IPS-18a (cell line): ENCODE measurements at regions not wholly inside any gene's neighbourhood (a gene's known extent, or its start where the extent isn't known, plus 50 kb on each side); places are given as distances from the start of the nearest gene placed in this dataset.

ENCODE experiments used
- H3K27ac ChIP-seq: one replicate; pipeline ENCODE4 v1.5.1; 2013; ENCODE audit warnings: low read length
- H3K27me3 ChIP-seq: one replicate; pipeline ENCODE4 v1.6.1; 2013; ENCODE audit warnings: mild to moderate bottlenecking, low read length; ENCODE audit not compliant: control insufficient read depth, insufficient read depth
- H3K36me3 ChIP-seq: one replicate; pipeline ENCODE4 v1.6.1; 2013; ENCODE audit warnings: low read depth, low read length; ENCODE audit not compliant: control insufficient read depth
- H3K4me1 ChIP-seq: one replicate; pipeline ENCODE4 v1.6.1; 2013; ENCODE audit warnings: low read depth, low read length; ENCODE audit not compliant: control insufficient read depth
- H3K4me3 ChIP-seq: one replicate; pipeline ENCODE4 v1.5.1; 2013; ENCODE audit warnings: low read length
- H3K9ac ChIP-seq: one replicate; pipeline ENCODE4 v1.6.1; 2013; ENCODE audit warnings: mild to moderate bottlenecking, low read length, moderate library complexity
- H3K9me3 ChIP-seq: one replicate; pipeline ENCODE4 v1.6.1; 2013; ENCODE audit warnings: low read depth, low read length; ENCODE audit not compliant: control insufficient read depth

DNA sequence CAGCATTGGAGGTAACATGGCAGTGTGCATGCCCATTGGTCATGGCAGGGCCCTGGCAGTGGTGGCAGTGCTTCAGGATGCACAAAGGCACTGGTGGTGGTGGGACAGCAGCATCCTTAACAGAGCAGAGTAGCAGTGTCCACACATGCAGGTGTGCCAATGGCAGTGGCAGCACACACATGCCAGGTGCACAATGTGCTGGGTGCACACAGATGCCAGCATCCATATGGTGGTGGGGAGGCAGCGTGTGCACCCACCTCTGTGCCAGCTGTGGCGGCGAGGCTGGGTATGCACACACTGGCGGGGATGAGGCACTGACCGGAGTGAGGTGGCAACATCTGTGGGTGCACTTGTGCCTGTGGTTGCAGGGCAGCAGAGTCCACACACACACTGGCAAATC lies 150.6 kb downstream of the SI start:
- Histone ChIP-seq H3K27me3 (no peaks in the 10 kb centered on the region), H3K36me3 (no peaks in the 10 kb centered on the region), H3K9me3 (no peaks in the 10 kb centered on the region), H3K4me3 (no peak overlapping the region), H3K27ac (no peak overlapping the region), H3K9ac (no peak overlapping the region), H3K4me1 (no peaks in the 10 kb centered on the region)

DNA sequence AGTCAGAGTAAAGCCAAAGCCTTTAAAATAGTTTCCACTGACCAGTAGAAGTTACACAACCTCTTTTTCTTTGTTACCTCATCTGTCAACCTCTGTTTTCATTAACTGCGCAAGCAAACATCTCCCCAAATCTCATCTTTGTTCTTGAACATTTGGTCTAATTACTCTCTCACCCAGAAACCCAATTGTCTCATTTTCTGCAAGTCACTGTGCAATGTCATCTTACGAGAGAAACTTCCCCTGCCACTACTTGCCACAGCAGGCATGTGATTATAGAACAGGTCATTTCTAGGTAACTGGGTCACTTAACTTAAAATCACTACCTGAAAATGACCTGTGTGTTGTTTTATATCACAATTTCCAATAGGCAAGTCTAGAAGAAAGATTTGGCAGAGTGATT lies 159.4 kb downstream of the SI start:
- Histone ChIP-seq H3K36me3 (no peaks in the 10 kb centered on the region), H3K4me1 (no peaks in the 10 kb centered on the region), H3K9ac (no peak overlapping the region), H3K27ac (no peak overlapping the region), H3K9me3 (no peaks in the 10 kb centered on the region), H3K4me3 (no peak overlapping the region), H3K27me3 (no peaks in the 10 kb centered on the region)

DNA sequence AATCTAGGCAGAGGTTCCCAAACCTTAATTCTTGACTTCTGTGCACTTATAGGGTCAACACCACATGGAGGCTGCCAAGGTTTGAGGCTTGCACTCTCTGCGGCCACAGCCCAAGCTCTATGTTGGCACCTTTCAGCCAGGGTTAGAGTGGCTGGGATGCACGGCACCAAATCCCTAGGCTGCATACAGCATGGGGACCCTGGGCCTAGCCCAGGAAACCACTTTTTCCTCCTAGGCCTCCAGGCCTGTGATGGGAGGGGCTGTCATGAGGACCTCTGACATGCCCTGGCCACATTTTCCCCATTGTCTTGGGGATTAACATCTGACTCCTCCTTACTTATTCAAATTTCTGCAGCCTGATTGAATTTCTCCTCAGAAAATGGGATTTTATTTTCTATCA lies 165.4 kb downstream of the SI start:
- H3K9me3 ChIP-seq = peaks cover 6% of the 10 kb centered on the region
- H3K36me3 ChIP-seq = no peaks in the 10 kb centered on the region
- no peak overlapping the region for H3K4me3 ChIP-seq
- no peak overlapping the region for H3K9ac ChIP-seq
- H3K4me1 ChIP-seq = no peaks in the 10 kb centered on the region
- H3K27me3 ChIP-seq = no peaks in the 10 kb centered on the region
- H3K27ac ChIP-seq = no peak overlapping the region

DNA sequence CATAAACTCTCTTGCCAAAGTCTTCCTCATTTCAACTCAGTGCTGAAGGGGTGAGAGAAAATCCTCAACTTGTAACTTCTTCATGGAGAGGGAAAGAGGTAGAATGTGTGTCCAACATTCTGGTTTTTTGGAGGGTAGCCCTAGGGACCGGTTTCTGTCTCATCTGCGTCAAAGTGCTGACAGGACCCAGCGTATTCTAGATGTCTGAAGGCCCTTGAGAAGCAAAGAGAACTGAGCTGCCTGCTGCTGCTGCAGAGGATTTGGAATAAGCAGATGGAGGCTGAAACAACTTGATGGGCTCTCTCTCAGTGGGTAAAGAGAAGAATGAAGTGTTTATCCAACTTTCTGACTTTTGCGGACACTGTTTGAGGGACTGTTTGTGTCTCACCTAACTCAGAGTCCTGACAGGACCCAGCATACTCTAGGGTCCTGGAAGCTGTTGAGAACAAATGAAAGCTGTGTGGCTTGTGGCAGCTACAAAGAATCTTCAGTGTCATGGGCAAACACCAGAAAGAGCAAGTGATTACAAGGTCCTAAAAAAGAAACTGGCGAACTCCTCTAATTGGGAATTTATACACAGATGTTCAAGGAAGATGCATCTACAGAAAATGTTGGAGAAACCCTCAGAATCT lies 174.4 kb downstream of the SI start:
- Histone ChIP-seq H3K27me3 (no peaks in the 10 kb centered on the region), H3K9me3 (no peaks in the 10 kb centered on the region), H3K9ac (no peak overlapping the region), H3K4me3 (no peak overlapping the region), H3K36me3 (no peaks in the 10 kb centered on the region), H3K4me1 (no peaks in the 10 kb centered on the region), H3K27ac (no peak overlapping the region)

DNA sequence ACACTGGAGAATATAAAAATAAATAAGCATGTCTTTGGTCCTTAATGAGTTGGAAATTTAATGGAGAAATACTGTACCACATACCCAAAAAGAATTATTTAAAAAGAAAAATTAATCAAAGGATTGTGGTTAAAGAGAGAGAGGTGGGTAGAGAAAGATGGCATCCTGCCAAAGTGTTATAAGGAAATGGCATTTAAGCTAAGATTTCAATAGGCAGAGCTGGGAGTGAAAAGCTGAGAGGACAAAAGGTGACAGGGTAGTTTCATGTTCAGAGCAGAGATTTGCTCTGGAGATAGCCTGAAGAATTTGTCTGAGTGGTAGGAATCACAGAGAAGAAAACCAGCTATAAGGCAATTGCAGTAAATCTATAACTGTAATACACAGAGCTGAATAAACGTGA lies 181.0 kb downstream of the SI start:
- Histone ChIP-seq H3K9ac (no peak overlapping the region), H3K4me1 (no peaks in the 10 kb centered on the region), H3K36me3 (no peaks in the 10 kb centered on the region), H3K27me3 (no peaks in the 10 kb centered on the region), H3K27ac (no peak overlapping the region), H3K4me3 (no peak overlapping the region), H3K9me3 (no peaks in the 10 kb centered on the region)

DNA sequence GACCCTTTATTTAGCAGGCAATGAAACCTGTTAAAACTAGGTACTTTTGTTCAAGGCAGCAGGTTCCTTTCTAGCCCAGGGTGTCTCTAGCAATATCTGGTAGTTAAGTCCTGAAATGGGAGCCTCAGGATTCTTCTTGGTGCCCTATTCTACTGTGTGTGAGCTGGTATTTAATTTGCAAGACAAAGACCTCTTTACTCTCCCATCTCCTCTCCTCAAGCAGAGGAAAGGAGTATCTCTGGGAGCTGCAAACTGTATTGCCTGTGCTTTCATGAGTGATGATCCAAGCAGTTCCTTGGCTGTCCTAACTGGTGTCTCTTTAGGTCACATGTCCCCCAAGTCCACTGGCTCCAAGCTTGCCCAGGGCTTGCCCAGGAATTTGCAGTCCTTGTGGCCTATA lies 188.2 kb downstream of the SI start:
- peaks cover 6% of the 10 kb centered on the region for H3K4me1 ChIP-seq
- no peak overlapping the region for H3K27ac ChIP-seq
- H3K4me3 ChIP-seq = no peak overlapping the region
- H3K9ac ChIP-seq = no peak overlapping the region
- H3K36me3 ChIP-seq = no peaks in the 10 kb centered on the region
- no peaks in the 10 kb centered on the region for H3K9me3 ChIP-seq
- no peaks in the 10 kb centered on the region for H3K27me3 ChIP-seq

DNA sequence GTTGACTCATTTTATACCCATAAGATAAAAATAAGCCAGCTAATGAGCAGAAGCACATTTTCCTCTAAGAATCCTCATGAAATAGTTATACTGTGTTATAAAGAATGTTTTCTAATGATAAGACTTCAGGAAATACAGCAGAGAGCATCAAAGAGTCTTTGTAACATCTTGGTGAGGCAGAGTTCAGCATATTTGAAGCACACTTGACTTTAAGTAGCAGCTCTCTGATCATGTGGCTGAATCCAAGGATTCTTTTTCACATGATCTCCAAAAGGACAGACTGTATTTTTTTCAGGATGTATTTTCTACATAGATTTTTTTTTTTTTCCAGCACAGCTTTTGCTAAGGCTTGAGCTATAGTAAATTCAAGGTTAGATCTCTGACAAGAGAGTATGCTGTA lies 195.1 kb downstream of the SI start:
- Histone ChIP-seq H3K27me3 (no peaks in the 10 kb centered on the region), H3K27ac (no peak overlapping the region), H3K4me3 (no peak overlapping the region), H3K4me1 (no peaks in the 10 kb centered on the region), H3K9ac (no peak overlapping the region), H3K36me3 (no peaks in the 10 kb centered on the region), H3K9me3 (no peaks in the 10 kb centered on the region)

DNA sequence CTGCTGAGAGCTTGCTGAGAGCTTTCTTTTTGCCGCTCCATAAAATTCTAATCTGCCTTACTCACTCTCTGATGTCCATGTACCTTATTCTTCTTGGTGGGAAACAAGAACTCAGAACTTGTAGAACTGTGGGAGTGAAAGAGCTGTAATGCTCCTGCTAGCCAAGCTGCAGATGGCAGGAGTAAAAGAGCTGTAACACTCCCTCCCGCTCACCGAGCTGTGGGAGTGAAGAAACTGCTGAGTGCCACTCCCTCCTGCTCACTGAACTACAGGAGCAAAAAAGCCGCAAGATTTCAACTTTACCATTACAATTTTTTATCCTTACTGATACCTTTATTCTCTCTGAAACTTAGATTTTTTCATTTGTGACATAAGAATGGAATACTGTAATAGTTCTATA lies 199.1 kb downstream of the SI start:
- Histone ChIP-seq H3K9me3 (no peaks in the 10 kb centered on the region), H3K27me3 (no peaks in the 10 kb centered on the region), H3K27ac (no peak overlapping the region), H3K4me3 (no peak overlapping the region), H3K4me1 (no peaks in the 10 kb centered on the region), H3K9ac (no peak overlapping the region), H3K36me3 (no peaks in the 10 kb centered on the region)

DNA sequence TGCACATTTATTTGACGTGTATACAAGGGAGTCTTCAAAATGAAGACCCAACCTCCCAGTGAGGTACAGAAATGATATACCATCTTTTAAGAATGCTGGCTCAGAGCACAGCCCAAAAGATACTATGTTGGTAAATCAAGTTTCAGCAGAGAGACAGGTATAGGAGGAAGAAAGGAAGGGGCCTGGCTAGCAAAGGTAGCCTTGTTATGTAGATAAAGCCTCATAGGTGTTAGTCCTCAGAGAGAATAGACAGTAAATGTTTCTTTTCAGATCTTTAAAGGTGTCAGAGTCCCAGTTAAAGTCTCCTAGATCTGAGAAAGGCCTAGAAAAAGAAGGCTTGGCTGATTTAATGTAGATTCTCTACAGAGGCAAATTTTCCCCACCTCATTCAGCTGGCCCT lies 213.8 kb downstream of the SI start:
- peaks cover 11% of the 10 kb centered on the region for H3K4me1 ChIP-seq
- H3K9ac ChIP-seq = no peak overlapping the region
- no peak overlapping the region for H3K27ac ChIP-seq
- no peak overlapping the region for H3K4me3 ChIP-seq
- no peaks in the 10 kb centered on the region for H3K36me3 ChIP-seq
- no peaks in the 10 kb centered on the region for H3K27me3 ChIP-seq
- no peaks in the 10 kb centered on the region for H3K9me3 ChIP-seq

DNA sequence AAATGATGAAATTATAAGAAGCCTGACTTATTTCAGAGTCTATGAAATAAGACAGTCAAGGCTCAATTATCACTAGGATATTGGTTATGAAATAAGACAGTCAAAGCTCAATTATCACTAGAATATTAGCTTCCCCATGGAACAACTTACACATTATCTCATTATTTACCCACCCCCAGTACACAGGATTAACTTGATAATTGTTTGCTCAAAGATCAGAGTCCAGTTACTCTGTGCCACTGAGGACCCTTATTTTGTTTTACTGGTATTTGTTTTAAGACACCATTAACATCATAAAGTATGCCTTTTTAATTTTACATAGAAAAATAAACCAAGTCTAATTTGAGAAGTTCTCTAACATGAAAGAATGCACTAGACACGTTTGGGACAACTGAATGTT lies 225.4 kb downstream of the SI start:
- Histone ChIP-seq H3K9me3 (no peaks in the 10 kb centered on the region), H3K27ac (no peak overlapping the region), H3K9ac (no peak overlapping the region), H3K27me3 (no peaks in the 10 kb centered on the region), H3K4me1 (peaks cover 22% of the 10 kb centered on the region), H3K36me3 (no peaks in the 10 kb centered on the region), H3K4me3 (no peak overlapping the region)

DNA sequence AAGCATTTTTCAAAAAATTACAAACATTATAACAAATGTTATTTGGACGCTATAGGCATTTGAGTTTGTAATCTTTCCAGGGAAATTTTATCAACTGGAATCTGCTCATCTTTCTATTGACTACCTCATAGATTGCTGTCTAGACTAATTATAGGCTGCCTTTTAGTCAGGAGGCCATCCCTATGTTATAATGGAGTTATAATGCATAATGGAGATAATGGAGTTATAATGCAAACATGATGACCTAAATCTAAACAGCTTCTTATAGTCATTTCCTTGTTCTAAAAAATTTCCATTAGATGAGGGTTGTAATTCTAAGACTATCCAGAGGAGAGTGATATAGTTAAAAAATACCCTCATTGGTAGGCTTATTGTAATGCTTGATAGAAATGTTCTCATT lies 226.4 kb downstream of the SI start:
- H3K36me3 ChIP-seq = no peaks in the 10 kb centered on the region
- no peak overlapping the region for H3K9ac ChIP-seq
- H3K4me1 ChIP-seq = peaks cover 22% of the 10 kb centered on the region
- no peak overlapping the region for H3K27ac ChIP-seq
- H3K4me3 ChIP-seq = no peak overlapping the region
- H3K9me3 ChIP-seq = no peaks in the 10 kb centered on the region
- no peaks in the 10 kb centered on the region for H3K27me3 ChIP-seq

DNA sequence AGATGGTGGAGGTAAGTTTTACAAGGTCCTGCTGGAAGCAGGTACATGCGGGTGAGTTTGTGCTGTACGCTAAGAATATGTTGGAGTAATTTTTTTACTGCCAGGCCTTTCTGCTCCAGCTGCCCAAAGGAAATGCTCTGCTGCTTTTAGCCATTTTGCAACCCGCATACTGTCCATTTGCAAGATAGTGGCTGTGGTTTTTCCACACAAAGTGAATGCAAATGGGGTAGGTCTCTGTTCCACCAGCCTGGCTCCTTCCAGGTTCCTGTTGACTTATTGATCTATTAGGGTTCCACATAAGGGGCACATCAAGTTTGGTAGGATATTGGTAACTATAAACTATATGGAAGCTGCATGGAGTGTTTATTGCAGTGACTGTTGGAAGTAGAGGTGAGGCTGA lies 227.1 kb downstream of the SI start:
- no peaks in the 10 kb centered on the region for H3K27me3 ChIP-seq
- peaks cover 22% of the 10 kb centered on the region for H3K4me1 ChIP-seq
- H3K36me3 ChIP-seq = no peaks in the 10 kb centered on the region
- H3K4me3 ChIP-seq = no peak overlapping the region
- H3K27ac ChIP-seq = no peak overlapping the region
- no peak overlapping the region for H3K9ac ChIP-seq
- H3K9me3 ChIP-seq = no peaks in the 10 kb centered on the region
